Neural crest cell (in vitro differentiated cells): ENCODE measurements at regions not wholly inside any gene's neighbourhood (a gene's known extent, or its start where the extent isn't known, plus 50 kb on each side); places are given as distances from the start of the nearest gene placed in this dataset.

ENCODE experiments used
- DNase-seq: peaks from one replicate; pipeline ENCODE4 v3.0.0; 2021; ENCODE audit warnings: low read depth, mixed read lengths, low spot score
- H3K27ac Mint-ChIP-seq: one replicate; pipeline ENCODE4 v1.8.0; 2021; ENCODE audit warnings: mild to moderate bottlenecking, mixed read lengths; ENCODE audit not compliant: unreplicated experiment
- H3K27me3 Mint-ChIP-seq: 2 replicates; pipeline ENCODE4 v1.8.0; 2021; ENCODE audit warnings: low read depth, mild to moderate bottlenecking, mixed read lengths
- H3K36me3 Mint-ChIP-seq: 2 replicates; pipeline ENCODE4 v1.8.0; 2021; ENCODE audit warnings: low read depth, mild to moderate bottlenecking, mixed read lengths
- H3K4me1 Mint-ChIP-seq: 2 replicates; pipeline ENCODE4 v1.8.0; 2021; ENCODE audit warnings: mixed read lengths
- H3K4me3 Mint-ChIP-seq: one replicate; pipeline ENCODE4 v1.8.0; 2021; ENCODE audit warnings: mild to moderate bottlenecking, mixed read lengths
- H3K9me3 Mint-ChIP-seq: 2 replicates; pipeline ENCODE4 v1.8.0; 2021; ENCODE audit warnings: mixed read lengths
- TF ChIP-seq, protein P1 (sequence below): fragments of 200-600 bp; sonication (generic); conservative IDR thresholded peaks from 2 replicates; pipeline ENCODE4 v1.5.0; 2021; ENCODE audit warnings: antibody characterized with exemption, mild to moderate bottlenecking

DNA sequence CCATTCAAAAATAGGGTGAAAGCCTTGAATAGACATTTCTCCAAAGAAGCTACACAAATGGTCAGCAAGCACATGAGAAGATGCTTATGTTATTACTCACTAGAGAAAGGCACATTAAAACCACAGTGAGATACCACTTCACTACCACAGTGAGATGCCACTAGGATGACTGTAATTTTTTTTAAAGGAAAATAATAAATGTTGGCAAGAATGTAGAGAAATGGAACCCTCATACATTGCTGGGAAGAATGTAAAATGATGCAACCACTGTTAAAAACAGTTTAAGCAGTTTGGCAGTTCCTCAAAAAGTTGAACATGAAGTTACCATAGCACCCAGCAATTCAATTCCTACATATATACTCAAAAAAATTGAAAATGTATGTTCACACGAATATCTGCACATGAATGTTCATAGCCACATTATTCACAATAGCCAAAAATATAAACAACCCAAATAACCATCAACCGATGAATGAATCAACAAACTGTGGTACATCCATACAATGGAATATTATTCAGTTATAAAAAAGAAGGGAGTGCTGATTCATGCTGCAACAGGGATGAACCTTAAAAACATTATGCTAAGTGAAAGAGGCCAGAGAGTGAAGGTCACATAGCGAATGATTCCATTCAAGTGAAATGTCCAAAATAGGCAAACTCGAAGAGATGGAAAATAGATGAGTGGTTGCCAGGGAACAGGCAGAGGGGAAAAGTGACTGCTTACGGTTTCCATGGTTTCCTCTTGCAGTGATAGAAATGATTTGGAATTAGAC is 156.2 kb upstream of the NDUFV2 start:
- H3K27ac Mint-ChIP-seq, result no peak overlapping the region
- peaks cover 33% of the 10 kb centered on the region for H3K4me1 Mint-ChIP-seq
- no peak for DNase-seq

DNA sequence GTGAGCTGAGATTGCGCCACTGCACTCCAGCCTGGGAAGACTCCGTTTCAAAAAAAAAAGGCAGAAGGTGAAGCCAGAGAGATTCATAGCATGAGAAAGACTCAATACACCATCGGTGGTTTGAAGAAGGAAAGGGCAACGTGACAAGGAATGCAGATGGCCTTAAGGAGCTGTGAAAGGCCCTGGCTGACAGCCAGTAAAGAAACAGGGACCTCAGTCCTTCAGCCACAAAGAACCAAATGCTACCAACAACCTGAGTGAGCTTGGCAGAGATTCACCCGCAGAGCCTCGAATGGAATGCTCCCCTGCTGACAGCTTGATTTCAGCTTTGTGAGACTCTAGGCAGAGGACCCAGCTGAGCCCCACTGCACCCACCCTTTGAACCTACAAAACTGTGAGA is 154.9 kb upstream of the NDUFV2 start:
- DNase-seq, result no peak
- Mint-ChIP-seq H3K36me3 (no peaks in the 10 kb centered on the region), H3K27ac (no peak overlapping the region), H3K4me1 (peaks cover 25% of the 10 kb centered on the region), H3K27me3 (peaks cover 4% of the 10 kb centered on the region), H3K4me3 (no peak overlapping the region), H3K9me3 (peaks cover 4% of the 10 kb centered on the region)
- TF ChIP-seq, protein P1, sequence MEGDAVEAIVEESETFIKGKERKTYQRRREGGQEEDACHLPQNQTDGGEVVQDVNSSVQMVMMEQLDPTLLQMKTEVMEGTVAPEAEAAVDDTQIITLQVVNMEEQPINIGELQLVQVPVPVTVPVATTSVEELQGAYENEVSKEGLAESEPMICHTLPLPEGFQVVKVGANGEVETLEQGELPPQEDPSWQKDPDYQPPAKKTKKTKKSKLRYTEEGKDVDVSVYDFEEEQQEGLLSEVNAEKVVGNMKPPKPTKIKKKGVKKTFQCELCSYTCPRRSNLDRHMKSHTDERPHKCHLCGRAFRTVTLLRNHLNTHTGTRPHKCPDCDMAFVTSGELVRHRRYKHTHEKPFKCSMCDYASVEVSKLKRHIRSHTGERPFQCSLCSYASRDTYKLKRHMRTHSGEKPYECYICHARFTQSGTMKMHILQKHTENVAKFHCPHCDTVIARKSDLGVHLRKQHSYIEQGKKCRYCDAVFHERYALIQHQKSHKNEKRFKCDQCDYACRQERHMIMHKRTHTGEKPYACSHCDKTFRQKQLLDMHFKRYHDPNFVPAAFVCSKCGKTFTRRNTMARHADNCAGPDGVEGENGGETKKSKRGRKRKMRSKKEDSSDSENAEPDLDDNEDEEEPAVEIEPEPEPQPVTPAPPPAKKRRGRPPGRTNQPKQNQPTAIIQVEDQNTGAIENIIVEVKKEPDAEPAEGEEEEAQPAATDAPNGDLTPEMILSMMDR, result no peak

More for the DNA sequence above, 156.2 kb upstream of the NDUFV2 start:
- Mint-ChIP-seq H3K4me3 (no peak overlapping the region), H3K27me3 (peaks cover 4% of the 10 kb centered on the region), H3K36me3 (no peaks in the 10 kb centered on the region), H3K9me3 (peaks cover 4% of the 10 kb centered on the region)
- TF ChIP-seq, protein P1, result no peak

- Mint-ChIP-seq H3K27ac (no peak overlapping the region), H3K9me3 (peaks cover 4% of the 10 kb centered on the region), H3K4me1 (peaks cover 22% of the 10 kb centered on the region), H3K4me3 (no peak overlapping the region), H3K27me3 (peaks cover 4% of the 10 kb centered on the region), H3K36me3 (no peaks in the 10 kb centered on the region)
- no peak for DNase-seq
- TF ChIP-seq, protein P1, result no peak
These were observed 154.5 kb upstream of the NDUFV2 start for GRCh38 chr18:8948011-8948410.

- H3K27ac Mint-ChIP-seq, result no peak overlapping the region
- H3K4me3 Mint-ChIP-seq, result no peak overlapping the region
- no peak for DNase-seq
- H3K27me3 Mint-ChIP-seq, result peaks cover 4% of the 10 kb centered on the region
- TF ChIP-seq, protein P1, result no peak
- peaks cover 4% of the 10 kb centered on the region for H3K9me3 Mint-ChIP-seq
- H3K4me1 Mint-ChIP-seq, result peaks cover 21% of the 10 kb centered on the region
- no peaks in the 10 kb centered on the region for H3K36me3 Mint-ChIP-seq
These were observed 153.9 kb upstream of the NDUFV2 start for GRCh38 chr18:8948471-8949149.

DNA sequence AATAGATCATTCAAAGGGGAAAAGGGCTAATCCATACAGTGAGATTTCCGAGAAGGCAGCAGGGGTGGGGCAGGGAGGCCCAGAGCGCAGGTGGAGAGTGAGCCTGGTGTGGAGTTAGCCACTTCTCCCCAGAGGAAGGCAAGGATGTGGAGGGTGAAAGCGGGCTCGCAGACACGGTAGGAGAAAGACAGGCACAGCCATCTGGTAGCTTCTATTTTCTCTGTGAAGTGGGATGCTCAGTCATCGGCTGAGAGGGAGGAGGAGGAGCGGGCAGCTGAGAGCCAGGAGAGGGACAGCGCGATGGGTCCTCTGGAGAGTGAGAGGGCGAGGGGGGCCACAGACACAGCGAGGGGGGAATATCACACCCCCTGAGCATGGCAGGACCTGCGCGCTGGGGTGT is 153.3 kb upstream of the NDUFV2 start:
- Mint-ChIP-seq H3K27me3 (peaks cover 4% of the 10 kb centered on the region), H3K36me3 (no peaks in the 10 kb centered on the region), H3K9me3 (peaks cover 4% of the 10 kb centered on the region), H3K4me1 (peaks cover 21% of the 10 kb centered on the region), H3K27ac (peak overlapping the region; percentile 2), H3K4me3 (no peak overlapping the region)
- no peak for DNase-seq
- TF ChIP-seq, protein P1, result no peak
